Fibroblast of the aortic adventitia (primary cell): ENCODE measurements at regions not wholly inside any gene's neighbourhood (a gene's known extent, or its start where the extent isn't known, plus 50 kb on each side); places are given as distances from the start of the nearest gene placed in this dataset.

Experiments used
- DNase-seq: peaks from one replicate; pipeline ENCODE4 v3.0.0-alpha.2; 2010; ENCODE audit warnings: low read depth
- H3K4me3 ChIP-seq: 2 replicates; pipeline ENCODE4 v1.5.1; 2011; ENCODE audit warnings: low read depth, mild to moderate bottlenecking, control low read depth, low read length, moderate library complexity
- CTCF ChIP-seq: IDR thresholded peaks from 2 replicates; pipeline ENCODE4 v1.5.1; 2011; ENCODE audit warnings: mild to moderate bottlenecking, low read length, control low read depth, inconsistent platforms; ENCODE audit not compliant: insufficient read depth

DNA sequence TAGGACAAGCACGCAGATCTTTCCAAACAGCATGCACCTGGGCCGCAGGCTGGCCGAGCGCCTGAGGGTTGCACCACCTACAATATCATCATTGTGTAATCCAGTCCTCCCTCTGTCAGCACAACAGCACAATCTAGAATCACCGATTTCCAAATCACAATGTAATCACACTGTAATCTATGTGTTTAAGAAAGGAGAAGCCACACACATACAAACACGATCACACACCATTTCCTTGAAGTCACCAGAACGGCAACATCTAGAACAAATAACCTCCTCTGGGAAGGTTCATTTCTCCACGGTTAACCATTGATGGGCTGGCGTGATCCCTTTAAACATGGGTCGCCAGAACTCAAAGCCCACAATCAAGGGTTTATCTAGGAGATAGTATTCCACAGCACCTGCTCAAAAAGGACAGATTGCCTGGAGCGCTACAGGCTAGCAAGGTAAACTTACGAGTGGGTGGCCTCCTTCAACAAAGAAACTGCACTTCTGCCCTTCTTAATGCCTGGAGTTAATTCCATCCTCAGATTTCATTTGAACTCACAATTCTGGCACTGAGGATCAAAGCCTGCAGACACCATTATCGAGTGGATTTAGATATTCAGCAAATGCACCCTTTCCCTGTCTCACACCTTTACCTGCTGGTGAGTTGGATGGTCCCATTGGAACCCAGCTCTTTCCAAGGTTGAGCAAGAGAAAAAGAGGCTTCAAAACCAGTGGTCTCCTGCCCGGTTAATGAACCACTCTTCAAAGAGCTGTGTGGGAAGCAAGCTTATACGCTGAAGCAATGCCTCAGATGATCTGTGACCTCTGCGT, 83.8 kb upstream of the FOXQ1 start:
- no peak for DNase-seq
- no peak for TF ChIP-seq CTCF
- H3K4me3 ChIP-seq, result no peak overlapping the region

- no peak for TF ChIP-seq CTCF
- no peak overlapping the region for H3K4me3 ChIP-seq
- no peak for DNase-seq
These were observed 84.3 kb upstream of the FOXQ1 start for GRCh38 chr6:1227600-1227934.

DNA sequence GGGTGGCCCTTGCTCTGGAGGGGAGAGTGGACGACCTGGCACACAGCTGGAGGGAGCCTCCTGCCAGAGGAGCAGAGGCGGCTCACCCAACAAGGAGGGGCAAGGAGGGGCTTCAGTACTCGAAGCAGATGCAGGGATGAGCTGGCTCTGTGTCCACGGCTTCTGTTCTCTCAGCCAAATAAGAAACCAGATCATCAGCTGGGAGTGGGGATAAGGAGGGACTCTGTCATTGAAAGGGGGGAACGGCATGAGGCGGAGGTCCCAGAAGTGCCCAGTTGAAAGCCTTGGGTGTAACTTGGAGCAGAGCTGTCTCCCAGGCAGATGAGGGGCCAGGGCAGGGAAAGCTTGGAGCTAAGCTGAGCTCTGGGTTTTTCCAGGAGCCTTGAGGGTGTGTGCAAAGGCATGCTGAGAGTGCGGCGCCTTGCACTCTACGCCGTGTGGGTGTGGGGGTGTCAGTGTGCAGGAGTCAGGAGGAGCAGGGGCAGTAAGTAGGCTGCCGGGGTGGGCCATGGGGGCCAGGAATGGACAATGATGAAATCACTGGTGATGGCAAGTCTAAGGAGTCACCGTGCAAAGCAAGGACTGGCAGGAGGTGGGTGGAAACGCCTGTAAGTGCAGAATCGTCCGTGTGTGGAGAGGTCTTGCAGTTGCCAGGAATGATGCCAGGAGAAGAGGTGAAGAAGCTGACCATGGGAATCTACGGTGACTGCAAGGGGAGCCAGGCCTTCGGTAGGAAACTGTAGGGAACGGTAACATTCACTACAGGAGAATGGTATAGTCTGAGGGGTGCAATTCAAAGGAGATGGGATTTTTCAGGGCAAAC, 85.4 kb upstream of the FOXQ1 start:
- no peak for TF ChIP-seq CTCF
- DNase-seq, result no peak
- H3K4me3 ChIP-seq, result no peak overlapping the region

DNA sequence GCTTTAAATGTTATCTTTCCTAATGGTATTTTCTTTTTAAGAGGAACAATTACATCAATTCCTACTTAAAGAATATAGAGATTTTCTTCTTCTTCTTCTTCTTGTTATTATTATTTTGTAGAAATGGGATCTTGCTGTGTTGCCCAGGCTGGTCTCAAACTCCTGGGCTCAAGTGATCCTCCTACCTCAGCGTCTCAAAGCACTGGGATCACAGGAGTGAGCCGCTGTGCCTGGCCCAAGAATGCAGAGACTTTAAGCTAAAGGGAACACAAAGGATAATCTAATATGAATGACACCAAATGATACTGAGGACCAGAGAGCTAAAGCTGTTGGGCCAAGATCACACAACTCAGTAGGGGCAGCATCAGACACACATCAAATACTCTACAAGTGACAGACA, 87.4 kb upstream of the FOXQ1 start:
- no peak for DNase-seq
- no peak overlapping the region for H3K4me3 ChIP-seq
- TF ChIP-seq CTCF, result no peak

DNA sequence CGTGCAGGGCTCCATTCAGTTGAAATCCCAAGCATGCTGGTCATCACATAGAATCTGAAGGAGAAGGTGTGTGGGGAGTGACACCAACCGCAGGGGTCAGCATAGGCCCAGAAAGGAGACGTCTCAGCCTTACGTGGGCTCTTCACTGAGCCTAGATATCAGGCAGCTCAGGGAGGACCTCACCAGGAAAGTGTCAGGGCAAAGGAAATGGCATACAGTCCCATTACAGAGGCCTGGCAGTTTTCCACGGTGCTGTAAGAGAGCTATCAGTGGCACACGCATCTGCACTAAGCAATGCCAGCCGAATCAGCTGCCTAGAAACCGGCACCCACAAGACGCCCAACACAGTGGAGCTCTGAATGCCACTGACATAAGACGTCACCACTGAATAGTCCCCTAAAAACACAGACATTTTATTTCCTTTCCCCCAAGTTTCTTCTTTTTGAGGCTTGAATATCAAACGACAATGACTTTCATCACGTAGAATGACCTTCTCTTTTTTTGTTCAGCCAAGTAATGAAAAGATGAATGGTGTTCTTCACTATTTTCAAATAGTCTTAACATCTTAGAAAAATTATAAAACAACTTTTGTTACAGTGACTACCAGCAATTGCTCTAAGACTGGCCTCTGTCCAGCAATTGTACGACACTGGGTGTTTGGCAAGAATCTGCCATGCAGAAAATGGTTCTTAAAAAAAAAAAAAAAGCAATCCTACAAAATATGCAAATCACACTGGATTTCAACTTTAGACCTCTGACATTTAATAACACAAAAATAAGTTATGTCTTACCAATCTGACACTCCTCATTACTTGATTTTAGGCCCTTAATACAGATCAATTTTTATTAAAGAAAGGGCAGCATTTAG, 88.9 kb upstream of the FOXQ1 start:
- TF ChIP-seq CTCF, result no peak
- H3K4me3 ChIP-seq, result no peak overlapping the region
- DNase-seq, result no peak

DNA sequence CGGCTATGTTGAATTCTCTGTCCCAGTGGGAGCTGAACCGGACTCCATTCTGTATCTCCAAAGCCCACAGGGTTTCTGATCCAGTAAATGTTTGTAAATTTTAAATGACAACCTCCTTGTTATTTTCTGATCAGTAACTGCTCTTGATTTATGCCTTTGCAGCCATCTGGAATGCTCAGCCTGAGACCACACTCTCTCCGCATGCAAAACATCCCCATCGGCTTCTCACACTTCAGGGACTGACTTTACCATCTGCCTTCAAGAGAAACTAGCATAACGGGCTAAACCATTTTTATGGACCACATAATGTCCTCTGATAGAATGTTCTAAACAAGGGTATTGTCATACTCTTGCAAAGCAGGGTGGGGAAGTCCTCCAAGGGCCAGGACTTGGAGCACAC, 94.5 kb upstream of the FOXQ1 start:
- no peak for TF ChIP-seq CTCF
- H3K4me3 ChIP-seq, result no peak overlapping the region
- DNase-seq, result no peak
